ENCODE measurements at regions not wholly inside any gene's neighbourhood (a gene's known extent, or its start where the extent isn't known, plus 50 kb on each side); places are given as distances from the start of the nearest gene placed in this dataset.

DNA sequence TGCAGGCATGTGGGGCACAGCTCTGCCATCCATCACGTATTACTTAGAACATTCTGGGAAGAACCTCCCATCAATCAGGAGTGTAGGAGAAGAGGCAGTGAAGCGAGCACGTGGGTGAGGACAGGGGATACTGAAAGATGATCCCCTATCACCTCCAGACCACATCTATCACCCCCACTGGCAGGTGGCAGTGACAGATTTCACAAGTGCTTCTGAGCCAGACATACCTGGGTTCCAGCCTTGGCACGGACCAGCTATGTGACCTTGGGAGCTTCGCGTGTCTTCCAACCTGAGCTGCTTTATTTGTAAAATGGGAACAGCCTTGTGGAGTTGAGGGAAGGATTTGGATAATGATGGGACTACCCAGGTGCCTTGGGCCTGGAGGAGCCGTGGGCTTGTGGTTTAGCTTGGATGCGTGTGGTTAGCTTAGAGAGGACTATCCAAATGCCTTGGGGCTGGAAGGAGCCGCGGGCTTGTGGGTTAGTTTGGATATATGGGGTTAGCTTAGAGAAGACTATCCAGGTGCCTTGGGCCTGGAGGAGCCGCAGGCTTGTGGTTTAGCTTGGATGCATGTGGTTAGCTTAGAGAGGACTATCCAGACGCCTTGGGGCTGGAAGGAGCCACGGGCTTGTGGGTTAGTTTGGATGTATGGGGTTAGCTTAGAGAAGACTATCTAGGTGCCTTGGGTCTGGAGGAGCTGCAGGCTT is 206.4 kb downstream of the ENGASE start:
- no peak overlapping the region for H3K4me3 ChIP-seq (ENCODE audit: low read depth, low read length)
- DNase-seq (ENCODE audit: low read depth) = no peak
- POLR2A ChIA-PET = no interaction called here
- no peaks in the 10 kb centered on the region for H3K27me3 ChIP-seq (ENCODE audit: control insufficient read depth, insufficient read depth, low read length)
- TF ChIP-seq, protein P1, sequence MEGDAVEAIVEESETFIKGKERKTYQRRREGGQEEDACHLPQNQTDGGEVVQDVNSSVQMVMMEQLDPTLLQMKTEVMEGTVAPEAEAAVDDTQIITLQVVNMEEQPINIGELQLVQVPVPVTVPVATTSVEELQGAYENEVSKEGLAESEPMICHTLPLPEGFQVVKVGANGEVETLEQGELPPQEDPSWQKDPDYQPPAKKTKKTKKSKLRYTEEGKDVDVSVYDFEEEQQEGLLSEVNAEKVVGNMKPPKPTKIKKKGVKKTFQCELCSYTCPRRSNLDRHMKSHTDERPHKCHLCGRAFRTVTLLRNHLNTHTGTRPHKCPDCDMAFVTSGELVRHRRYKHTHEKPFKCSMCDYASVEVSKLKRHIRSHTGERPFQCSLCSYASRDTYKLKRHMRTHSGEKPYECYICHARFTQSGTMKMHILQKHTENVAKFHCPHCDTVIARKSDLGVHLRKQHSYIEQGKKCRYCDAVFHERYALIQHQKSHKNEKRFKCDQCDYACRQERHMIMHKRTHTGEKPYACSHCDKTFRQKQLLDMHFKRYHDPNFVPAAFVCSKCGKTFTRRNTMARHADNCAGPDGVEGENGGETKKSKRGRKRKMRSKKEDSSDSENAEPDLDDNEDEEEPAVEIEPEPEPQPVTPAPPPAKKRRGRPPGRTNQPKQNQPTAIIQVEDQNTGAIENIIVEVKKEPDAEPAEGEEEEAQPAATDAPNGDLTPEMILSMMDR (IDR thresholded peaks at IDR 0.05; ENCODE audit: insufficient read depth, low read depth, low read length) = no peak
- CTCF ChIA-PET = interaction anchor here (1.0 kb wide), 1 partner anchor 10 kb away, joined by 3 read pairs; no protein-coding TSS in a partner anchor
- H3K36me3 ChIP-seq (ENCODE audit: control insufficient read depth, insufficient read depth, low read length) = no peaks in the 10 kb centered on the region

DNA sequence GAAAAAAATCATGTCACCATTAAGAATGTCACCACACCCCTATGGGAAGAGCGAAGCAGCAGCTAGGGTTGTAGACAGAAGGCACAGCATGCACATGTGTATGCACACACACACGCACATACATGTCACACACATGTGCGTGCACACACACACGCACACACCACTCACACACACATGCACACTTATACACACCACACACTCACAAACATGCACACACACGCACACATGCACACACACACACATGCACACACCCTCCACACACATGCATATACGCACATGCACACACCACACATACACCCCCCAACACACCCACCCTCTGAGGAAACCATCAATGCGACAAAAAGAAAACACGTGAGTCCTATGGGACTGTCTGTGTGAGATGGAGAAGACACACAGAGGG is 205.4 kb downstream of the ENGASE start:
- no peaks in the 10 kb centered on the region for H3K36me3 ChIP-seq (ENCODE audit: control insufficient read depth, insufficient read depth, low read length)
- POLR2A ChIA-PET = no interaction called here
- no peaks in the 10 kb centered on the region for H3K27me3 ChIP-seq (ENCODE audit: control insufficient read depth, insufficient read depth, low read length)
- CTCF ChIA-PET = no interaction called here
- H3K4me3 ChIP-seq (ENCODE audit: low read depth, low read length) = no peak overlapping the region
- DNase-seq (ENCODE audit: low read depth) = no peak
- TF ChIP-seq, protein P1 (IDR thresholded peaks at IDR 0.05; ENCODE audit: insufficient read depth, low read depth, low read length) = no peak

DNA sequence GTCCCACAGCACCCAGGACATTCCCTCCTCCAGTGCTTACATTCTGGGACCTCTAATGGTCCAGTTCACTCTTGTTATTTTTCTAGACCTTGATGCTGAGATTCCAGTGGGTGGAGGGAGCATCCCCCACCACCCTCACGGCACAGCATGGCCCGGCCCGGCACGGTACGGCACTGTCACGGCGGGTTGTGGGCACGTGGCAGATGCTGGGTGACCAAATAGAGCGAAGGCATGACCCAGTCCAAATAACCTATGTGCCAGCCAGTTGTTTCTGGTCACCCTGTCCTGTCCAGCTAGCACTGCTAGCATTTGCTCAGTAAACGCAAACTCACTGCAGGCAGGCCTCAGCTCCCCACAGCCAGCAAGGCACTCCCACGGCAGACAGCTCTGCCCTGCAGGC is 204.7 kb downstream of the ENGASE start:
- H3K27me3 ChIP-seq (ENCODE audit: control insufficient read depth, insufficient read depth, low read length) = no peaks in the 10 kb centered on the region
- ChIA-PET CTCF (no interaction called here), POLR2A (no interaction called here)
- H3K36me3 ChIP-seq (ENCODE audit: control insufficient read depth, insufficient read depth, low read length) = no peaks in the 10 kb centered on the region
- DNase-seq (ENCODE audit: low read depth) = no peak
- TF ChIP-seq, protein P1 (IDR thresholded peaks at IDR 0.05; ENCODE audit: insufficient read depth, low read depth, low read length) = no peak
- no peak overlapping the region for H3K4me3 ChIP-seq (ENCODE audit: low read depth, low read length)

DNA sequence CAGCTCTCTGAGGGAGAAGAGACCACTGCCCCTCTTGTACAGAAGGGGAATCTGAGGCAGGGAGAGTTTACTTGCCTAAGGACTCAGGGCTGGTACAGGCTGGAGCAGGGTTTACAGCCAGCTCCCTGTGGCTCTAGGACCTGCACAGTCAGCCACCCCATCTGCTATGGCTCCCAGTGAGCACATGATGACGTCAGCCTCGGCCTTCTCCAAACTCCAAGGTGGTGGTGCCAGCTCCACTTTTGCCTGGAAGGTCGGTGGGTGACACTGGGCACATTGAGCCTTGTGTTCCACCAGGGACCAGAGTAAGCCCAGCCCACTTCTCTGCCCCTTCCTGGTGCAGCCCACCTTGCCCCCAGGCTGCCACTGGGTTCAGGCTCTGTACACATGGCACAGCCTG is 202.2 kb downstream of the ENGASE start:
- POLR2A ChIA-PET = no interaction called here
- H3K36me3 ChIP-seq (ENCODE audit: control insufficient read depth, insufficient read depth, low read length) = no peaks in the 10 kb centered on the region
- CTCF ChIA-PET = no interaction called here
- no peak for DNase-seq (ENCODE audit: low read depth)
- no peak overlapping the region for H3K4me3 ChIP-seq (ENCODE audit: low read depth, low read length)
- no peaks in the 10 kb centered on the region for H3K27me3 ChIP-seq (ENCODE audit: control insufficient read depth, insufficient read depth, low read length)
- TF ChIP-seq, protein P1 (IDR thresholded peaks at IDR 0.05; ENCODE audit: insufficient read depth, low read depth, low read length) = no peak

DNA sequence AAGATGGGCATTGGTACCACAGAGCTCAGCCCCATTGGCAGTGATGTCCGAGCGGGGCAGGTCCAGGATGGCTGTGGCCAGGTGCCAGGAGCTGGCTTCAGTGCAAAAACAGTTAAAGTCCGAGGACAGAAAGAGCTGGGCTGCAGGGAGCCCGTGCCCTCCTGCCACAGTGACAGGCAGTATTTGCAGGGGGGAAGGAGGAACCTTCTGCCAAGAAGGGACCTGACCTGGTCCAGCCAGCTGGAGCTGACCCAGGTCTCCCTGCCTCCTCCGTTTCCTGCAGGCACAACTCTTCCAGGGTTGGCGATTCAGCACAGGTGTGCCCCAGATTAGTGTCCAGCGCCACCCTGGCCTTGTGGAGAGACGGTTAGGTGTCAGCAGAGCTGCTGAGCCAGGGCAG is 199.0 kb downstream of the ENGASE start:
- ChIA-PET POLR2A (no interaction called here), CTCF (interaction anchor here (1.1 kb wide), 2 partner anchors 127 to 153 kb away, joined by 3 read pairs; no protein-coding TSS in a partner anchor)
- TF ChIP-seq, protein P1 (IDR thresholded peaks at IDR 0.05; ENCODE audit: insufficient read depth, low read depth, low read length) = no peak
- Histone ChIP-seq H3K4me3 (ENCODE audit: low read depth, low read length) (no peak overlapping the region), H3K36me3 (ENCODE audit: control insufficient read depth, insufficient read depth, low read length) (no peaks in the 10 kb centered on the region), H3K27me3 (ENCODE audit: control insufficient read depth, insufficient read depth, low read length) (0 out of 2 replicates have a peak, but pooled peaks cover 1% of the 10 kb centered on the region)
- DNase-seq (ENCODE audit: low read depth) = no peak

Measured in BJ (cell line).